ENCODE measurements at regions not wholly inside any gene's neighbourhood (a gene's known extent, or its start where the extent isn't known, plus 50 kb on each side); places are given as distances from the start of the nearest gene placed in this dataset.

DNA sequence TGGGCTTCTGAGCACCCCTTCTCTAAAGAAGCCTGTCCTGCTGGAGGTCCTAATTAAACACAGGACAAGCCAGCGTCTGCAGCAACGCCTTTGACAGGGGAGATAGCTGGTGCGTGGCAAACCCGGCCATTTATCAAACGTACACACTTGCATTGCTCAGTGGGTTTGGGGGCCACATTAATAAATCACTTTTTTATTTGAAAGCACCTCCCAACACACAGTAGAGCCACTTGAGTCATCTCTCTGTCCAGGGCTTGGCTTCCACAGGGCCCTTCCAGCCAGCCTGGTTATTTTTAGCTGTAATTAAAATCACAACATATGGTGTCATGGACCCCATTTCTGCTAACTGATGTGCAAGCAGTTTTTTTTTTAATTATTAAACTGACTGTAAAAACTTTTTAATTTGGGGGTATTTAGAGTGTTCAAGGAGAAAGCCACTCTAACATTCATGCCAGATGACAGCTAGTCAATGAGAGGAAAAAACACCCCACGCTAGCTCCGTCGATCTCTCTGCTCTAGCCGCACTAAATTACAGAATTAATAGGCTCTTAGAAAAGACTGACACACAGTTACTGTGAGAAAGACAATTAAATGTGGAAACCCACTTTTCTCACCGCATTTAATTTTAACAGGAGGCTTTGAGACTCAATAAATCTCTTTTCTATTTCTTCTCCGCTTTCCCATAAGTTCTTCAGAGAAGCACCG is 201.0 kb upstream of the WSCD1 start:
- TF ChIP-seq EZH2 (IDR thresholded peaks at IDR 0.05) = no peak
- no peak for TF ChIP-seq POLR2AphosphoS5 (IDR thresholded peaks at IDR 0.05; ENCODE audit: borderline replicate concordance, low read depth, low read length)
- no peak for TF ChIP-seq FOXP2 (optimal IDR thresholded peaks at IDR 0.05; ENCODE audit: control extremely low read depth, extremely low read length, insufficient read depth)

Measured in SK-N-MC (cell line).